ENCODE measurements at regions not wholly inside any gene's neighbourhood (a gene's known extent, or its start where the extent isn't known, plus 50 kb on each side); places are given as distances from the start of the nearest gene placed in this dataset.

DNA sequence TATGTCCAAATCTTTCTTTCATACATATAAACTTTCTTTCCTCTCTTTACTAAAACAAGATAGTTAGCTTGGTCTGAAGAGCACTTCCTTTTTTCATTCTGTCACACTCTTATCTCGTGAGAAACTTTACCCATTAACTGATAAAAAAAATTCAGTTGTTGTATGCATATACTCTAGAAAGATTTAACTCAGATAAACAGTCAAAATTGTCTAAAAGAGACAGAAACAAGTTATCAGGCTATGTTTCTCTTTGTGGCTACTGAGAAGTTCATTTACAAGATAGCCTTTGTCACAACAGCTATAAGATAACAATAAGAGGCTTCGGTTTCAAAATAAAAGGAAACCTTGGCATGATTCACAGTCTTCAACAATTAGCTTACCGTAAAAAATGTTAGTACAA, 235.7 kb upstream of the ATP10A start:
- TF ChIP-seq POLR2A (IDR thresholded peaks at IDR 0.05; ENCODE audit: low read depth, low read length) (no peak), TAF1 (IDR thresholded peaks at IDR 0.05; ENCODE audit: low read depth, low read length) (no peak), SPI1 (IDR thresholded peaks at IDR 0.05; ENCODE audit: low read depth, low read length) (no peak), POLR2AphosphoS5 (IDR thresholded peaks at IDR 0.05; ENCODE audit: low read depth, low read length) (no peak), PAX5 (IDR thresholded peaks at IDR 0.05; ENCODE audit: insufficient read depth, low read length, severe bottlenecking) (no peak)

Measured in GM12891 (cell line).